Chondrocyte (in vitro differentiated cells): ENCODE measurements at regions not wholly inside any gene's neighbourhood (a gene's known extent, or its start where the extent isn't known, plus 50 kb on each side); places are given as distances from the start of the nearest gene placed in this dataset.

Experiments
- DNase-seq: peaks from one replicate; pipeline ENCODE4 v3.0.0; 2021; ENCODE audit warnings: mixed read lengths, low spot score
- H3K27ac Mint-ChIP-seq: one replicate; pipeline ENCODE4 v1.8.0; 2021; ENCODE audit warnings: mild to moderate bottlenecking, moderate library complexity, mixed read lengths; ENCODE audit not compliant: unreplicated experiment
- H3K27me3 Mint-ChIP-seq: 2 replicates; pipeline ENCODE4 v1.8.0; 2021; ENCODE audit warnings: low read depth, mixed read lengths
- H3K36me3 Mint-ChIP-seq: 2 replicates; pipeline ENCODE4 v1.8.0; 2021; ENCODE audit warnings: low read depth, mixed read lengths
- H3K4me1 Mint-ChIP-seq: 2 replicates; pipeline ENCODE4 v1.8.0; 2021; ENCODE audit warnings: low read depth, mild to moderate bottlenecking, mixed read lengths
- H3K4me3 Mint-ChIP-seq: one replicate; pipeline ENCODE4 v1.8.0; 2021; ENCODE audit warnings: mild to moderate bottlenecking, moderate library complexity, mixed read lengths; ENCODE audit not compliant: unreplicated experiment
- H3K9me3 Mint-ChIP-seq: 2 replicates; pipeline ENCODE4 v1.8.0; 2021; ENCODE audit warnings: low read depth, mixed read lengths
- TF ChIP-seq, protein P1 (sequence below): fragments of 200-600 bp; sonication (generic); IDR thresholded peaks from 2 replicates; pipeline ENCODE4 v1.5.0; 2021; ENCODE audit warnings: antibody characterized with exemption, mild to moderate bottlenecking, moderate library complexity

DNA sequence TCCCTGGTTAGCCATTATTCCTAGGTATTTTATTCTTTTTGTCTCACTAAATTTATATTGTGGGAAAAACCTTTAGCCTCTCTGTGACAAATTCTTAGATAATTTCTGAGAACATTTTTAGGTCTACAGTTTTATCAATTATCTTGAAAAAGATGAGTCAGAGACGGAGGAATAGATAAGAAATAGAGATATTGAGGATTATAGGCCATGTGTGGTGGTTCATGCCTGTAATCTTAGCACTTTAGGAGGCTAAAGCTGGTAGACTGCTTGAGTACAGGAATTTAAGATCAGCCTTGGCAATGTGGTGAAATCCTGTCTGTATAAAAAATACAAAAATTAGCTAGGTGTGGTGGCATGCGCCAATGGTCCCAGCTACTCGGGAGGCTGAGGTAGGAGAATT lies 960.2 kb downstream of the SQOR start:
- H3K4me1 Mint-ChIP-seq, result no peaks in the 10 kb centered on the region
- no peak for DNase-seq
- no peaks in the 10 kb centered on the region for H3K36me3 Mint-ChIP-seq
- H3K27me3 Mint-ChIP-seq, result no peaks in the 10 kb centered on the region
- peaks cover 8% of the 10 kb centered on the region for H3K9me3 Mint-ChIP-seq
- H3K4me3 Mint-ChIP-seq, result no peak overlapping the region
- TF ChIP-seq, protein P1, sequence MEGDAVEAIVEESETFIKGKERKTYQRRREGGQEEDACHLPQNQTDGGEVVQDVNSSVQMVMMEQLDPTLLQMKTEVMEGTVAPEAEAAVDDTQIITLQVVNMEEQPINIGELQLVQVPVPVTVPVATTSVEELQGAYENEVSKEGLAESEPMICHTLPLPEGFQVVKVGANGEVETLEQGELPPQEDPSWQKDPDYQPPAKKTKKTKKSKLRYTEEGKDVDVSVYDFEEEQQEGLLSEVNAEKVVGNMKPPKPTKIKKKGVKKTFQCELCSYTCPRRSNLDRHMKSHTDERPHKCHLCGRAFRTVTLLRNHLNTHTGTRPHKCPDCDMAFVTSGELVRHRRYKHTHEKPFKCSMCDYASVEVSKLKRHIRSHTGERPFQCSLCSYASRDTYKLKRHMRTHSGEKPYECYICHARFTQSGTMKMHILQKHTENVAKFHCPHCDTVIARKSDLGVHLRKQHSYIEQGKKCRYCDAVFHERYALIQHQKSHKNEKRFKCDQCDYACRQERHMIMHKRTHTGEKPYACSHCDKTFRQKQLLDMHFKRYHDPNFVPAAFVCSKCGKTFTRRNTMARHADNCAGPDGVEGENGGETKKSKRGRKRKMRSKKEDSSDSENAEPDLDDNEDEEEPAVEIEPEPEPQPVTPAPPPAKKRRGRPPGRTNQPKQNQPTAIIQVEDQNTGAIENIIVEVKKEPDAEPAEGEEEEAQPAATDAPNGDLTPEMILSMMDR, result no peak
- no peak overlapping the region for H3K27ac Mint-ChIP-seq

DNA sequence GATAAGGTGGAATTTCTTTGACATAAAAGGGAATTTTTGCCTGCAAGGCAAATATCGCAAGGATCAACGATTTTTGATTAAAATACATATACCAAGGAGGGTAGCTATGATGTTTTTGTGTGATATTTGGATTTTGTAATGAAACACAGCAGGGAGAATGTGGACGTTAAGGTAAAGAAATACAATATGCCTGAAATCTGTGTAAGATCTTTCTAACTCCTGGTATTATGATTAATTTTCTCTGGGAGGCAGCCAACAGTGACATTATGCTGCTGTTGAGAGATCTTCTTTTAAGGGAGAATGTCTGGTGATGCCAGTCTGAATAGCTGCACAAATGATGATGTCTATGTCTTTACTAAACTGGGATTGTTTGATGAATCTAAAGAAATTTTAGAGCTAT lies 972.2 kb downstream of the SQOR start:
- TF ChIP-seq, protein P1, result no peak
- peaks cover 2% of the 10 kb centered on the region for H3K27me3 Mint-ChIP-seq
- H3K36me3 Mint-ChIP-seq, result no peaks in the 10 kb centered on the region
- no peak overlapping the region for H3K27ac Mint-ChIP-seq
- H3K4me3 Mint-ChIP-seq, result no peak overlapping the region
- H3K4me1 Mint-ChIP-seq, result no peaks in the 10 kb centered on the region
- DNase-seq, result no peak
- H3K9me3 Mint-ChIP-seq, result peaks cover 6% of the 10 kb centered on the region

DNA sequence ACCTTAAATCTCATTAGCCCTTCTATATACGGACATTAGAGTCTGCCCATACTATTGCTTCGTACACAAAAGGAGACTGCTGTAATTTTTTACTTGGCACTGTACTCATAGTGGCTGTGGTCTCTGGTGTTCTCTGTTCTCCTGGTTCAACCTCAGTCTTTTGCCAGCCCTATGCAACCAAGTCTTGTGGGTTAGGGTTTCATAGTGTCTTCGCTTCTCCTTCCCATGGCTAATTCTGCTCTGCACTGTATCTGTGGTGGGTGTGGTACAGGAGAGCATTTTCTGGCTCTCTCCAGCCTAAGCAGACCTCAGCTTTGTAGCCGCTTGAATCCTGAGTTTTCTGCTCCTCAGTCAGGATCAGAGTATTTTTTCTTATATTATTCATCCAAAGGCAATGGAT lies 981.2 kb downstream of the SQOR start:
- Mint-ChIP-seq H3K9me3 (peaks cover 25% of the 10 kb centered on the region), H3K4me3 (no peak overlapping the region), H3K27me3 (no peaks in the 10 kb centered on the region), H3K27ac (no peak overlapping the region), H3K4me1 (no peaks in the 10 kb centered on the region), H3K36me3 (no peaks in the 10 kb centered on the region)
- DNase-seq, result no peak
- TF ChIP-seq, protein P1, result no peak

GRCh38 chr15:46617507-46617906 lies 982.7 kb downstream of the SQOR start:
- no peak for DNase-seq
- no peaks in the 10 kb centered on the region for H3K4me1 Mint-ChIP-seq
- no peaks in the 10 kb centered on the region for H3K36me3 Mint-ChIP-seq
- TF ChIP-seq, protein P1, result no peak
- no peaks in the 10 kb centered on the region for H3K27me3 Mint-ChIP-seq
- peaks cover 25% of the 10 kb centered on the region for H3K9me3 Mint-ChIP-seq
- H3K4me3 Mint-ChIP-seq, result no peak overlapping the region
- no peak overlapping the region for H3K27ac Mint-ChIP-seq

- TF ChIP-seq, protein P1, result no peak
- Mint-ChIP-seq H3K36me3 (no peaks in the 10 kb centered on the region), H3K27me3 (no peaks in the 10 kb centered on the region), H3K27ac (no peak overlapping the region), H3K4me1 (no peaks in the 10 kb centered on the region), H3K9me3 (peaks cover 25% of the 10 kb centered on the region), H3K4me3 (no peak overlapping the region)
- no peak for DNase-seq
Measured at GRCh38 chr15:46618984-46619383, 984.2 kb downstream of the SQOR start.
